PFSK-1 (cell line): ENCODE measurements at regions not wholly inside any gene's neighbourhood (a gene's known extent, or its start where the extent isn't known, plus 50 kb on each side); places are given as distances from the start of the nearest gene placed in this dataset.

Experiments
- FOXP2 ChIP-seq: optimal IDR thresholded peaks from 2 replicates; pipeline ENCODE3; 2011; ENCODE audit warnings: borderline replicate concordance, control low read depth, inconsistent platforms; ENCODE audit not compliant: insufficient read depth; ENCODE audit errors: extremely low read length, extremely low read depth
- POLR2AphosphoS5 ChIP-seq: IDR thresholded peaks from 2 replicates; pipeline ENCODE4 v1.6.1; 2012; ENCODE audit warnings: low read depth, mild to moderate bottlenecking, control low read depth, low read length, moderate library complexity
- SIN3A ChIP-seq: IDR thresholded peaks from 2 replicates; pipeline ENCODE4 v1.6.1; 2012; ENCODE audit warnings: mild to moderate bottlenecking, low read length, moderate library complexity, borderline replicate concordance; ENCODE audit not compliant: insufficient read depth
- TAF1 ChIP-seq: IDR thresholded peaks from 2 replicates; pipeline ENCODE4 v1.6.1; 2012; ENCODE audit warnings: low read length, control low read depth, borderline replicate concordance; ENCODE audit not compliant: insufficient read depth
- TF ChIP-seq, protein P1 (sequence below), 2 experiments: IDR thresholded peaks; 2 replicates each; pipeline versions ENCODE4 v1.6.1 to v1.8.0; 2011 to 2012; ENCODE audit warnings: low read depth in 2 of 2, low read length in 2 of 2, control low read depth in 1 of 2, inconsistent platforms in 1 of 2, mild to moderate bottlenecking in 1 of 2, moderate library complexity in 1 of 2; ENCODE audit not compliant: insufficient read depth in 1 of 2

DNA sequence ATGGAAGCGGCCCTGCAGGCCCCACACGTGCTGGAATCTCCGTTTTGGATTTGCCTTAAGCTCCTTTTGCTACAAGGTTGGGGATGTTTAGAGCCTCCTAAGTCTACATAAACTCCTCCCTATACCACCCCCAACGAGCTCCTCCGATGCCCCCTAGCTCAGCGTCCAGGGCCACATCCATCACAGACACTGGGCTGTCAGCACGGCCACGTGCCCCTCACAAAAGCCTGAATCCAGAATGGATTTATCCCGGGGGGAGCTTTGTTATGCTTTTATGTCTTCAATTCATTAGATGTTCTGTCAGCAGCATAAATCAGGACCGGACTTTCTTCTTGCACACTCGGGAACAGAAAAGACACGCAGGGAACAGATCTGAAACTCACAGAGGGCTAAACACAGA lies 52.6 kb upstream of the CD82 start:
- TF ChIP-seq POLR2AphosphoS5 (no peak), TAF1 (no peak), FOXP2 (no peak), SIN3A (no peak)
- TF ChIP-seq, protein P1, sequence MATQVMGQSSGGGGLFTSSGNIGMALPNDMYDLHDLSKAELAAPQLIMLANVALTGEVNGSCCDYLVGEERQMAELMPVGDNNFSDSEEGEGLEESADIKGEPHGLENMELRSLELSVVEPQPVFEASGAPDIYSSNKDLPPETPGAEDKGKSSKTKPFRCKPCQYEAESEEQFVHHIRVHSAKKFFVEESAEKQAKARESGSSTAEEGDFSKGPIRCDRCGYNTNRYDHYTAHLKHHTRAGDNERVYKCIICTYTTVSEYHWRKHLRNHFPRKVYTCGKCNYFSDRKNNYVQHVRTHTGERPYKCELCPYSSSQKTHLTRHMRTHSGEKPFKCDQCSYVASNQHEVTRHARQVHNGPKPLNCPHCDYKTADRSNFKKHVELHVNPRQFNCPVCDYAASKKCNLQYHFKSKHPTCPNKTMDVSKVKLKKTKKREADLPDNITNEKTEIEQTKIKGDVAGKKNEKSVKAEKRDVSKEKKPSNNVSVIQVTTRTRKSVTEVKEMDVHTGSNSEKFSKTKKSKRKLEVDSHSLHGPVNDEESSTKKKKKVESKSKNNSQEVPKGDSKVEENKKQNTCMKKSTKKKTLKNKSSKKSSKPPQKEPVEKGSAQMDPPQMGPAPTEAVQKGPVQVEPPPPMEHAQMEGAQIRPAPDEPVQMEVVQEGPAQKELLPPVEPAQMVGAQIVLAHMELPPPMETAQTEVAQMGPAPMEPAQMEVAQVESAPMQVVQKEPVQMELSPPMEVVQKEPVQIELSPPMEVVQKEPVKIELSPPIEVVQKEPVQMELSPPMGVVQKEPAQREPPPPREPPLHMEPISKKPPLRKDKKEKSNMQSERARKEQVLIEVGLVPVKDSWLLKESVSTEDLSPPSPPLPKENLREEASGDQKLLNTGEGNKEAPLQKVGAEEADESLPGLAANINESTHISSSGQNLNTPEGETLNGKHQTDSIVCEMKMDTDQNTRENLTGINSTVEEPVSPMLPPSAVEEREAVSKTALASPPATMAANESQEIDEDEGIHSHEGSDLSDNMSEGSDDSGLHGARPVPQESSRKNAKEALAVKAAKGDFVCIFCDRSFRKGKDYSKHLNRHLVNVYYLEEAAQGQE (IDR thresholded peaks at IDR 0.05; ENCODE audit: insufficient read depth in 1 of 2, low read depth in 2 of 2, low read length in 2 of 2), result no peak

DNA sequence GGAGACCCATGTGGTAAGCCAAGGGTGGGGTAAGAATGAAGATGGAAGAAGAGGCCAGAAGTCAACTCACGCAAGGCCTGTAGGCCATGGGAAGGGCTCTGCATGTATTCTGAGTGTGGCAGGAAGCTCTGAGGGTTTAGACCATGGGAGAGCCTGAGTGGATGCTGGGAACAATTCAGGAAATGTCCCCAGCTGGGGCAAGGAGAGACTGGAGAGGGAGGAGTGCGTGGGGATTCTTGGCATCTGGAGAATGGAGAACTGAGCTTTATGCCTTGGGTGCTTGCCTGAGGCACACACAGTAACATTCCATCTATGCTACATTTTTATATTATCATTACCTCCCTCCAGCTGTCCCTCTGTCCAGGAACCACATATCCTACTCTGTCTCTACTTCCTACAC lies 50.4 kb upstream of the CD82 start:
- TF ChIP-seq, protein P1 (IDR thresholded peaks at IDR 0.05; ENCODE audit: insufficient read depth in 1 of 2, low read depth in 2 of 2, low read length in 2 of 2), result no peak
- no peak for TF ChIP-seq TAF1
- TF ChIP-seq SIN3A, result no peak
- no peak for TF ChIP-seq POLR2AphosphoS5
- no peak for TF ChIP-seq FOXP2
